CD4-positive, alpha-beta T cell (primary cell): ENCODE measurements at regions not wholly inside any gene's neighbourhood (a gene's known extent, or its start where the extent isn't known, plus 50 kb on each side); places are given as distances from the start of the nearest gene placed in this dataset.

Source experiments
- ATAC-seq: fragments of 200-7000 bp; cut with Tn5 transposase; one replicate; pipeline ENCODE4 v1.10.0; 2022; ENCODE audit warnings: mild to moderate bottlenecking; ENCODE audit not compliant: poor library complexity
- CTCF ChIA-PET: fragments of 350-600 bp; sonication (Branson Sonifier 250); formaldehyde crosslinking; loops from one replicate; lab custom pipeline; 2021; ENCODE audit warnings: antibody characterized with exemption, inconsistent platforms; lab: Charles Lee
- POLR2A ChIA-PET: fragments of 350-600 bp; sonication (Branson Sonifier 250); formaldehyde crosslinking; loops from one replicate; lab custom pipeline; 2021; ENCODE audit warnings: antibody characterized with exemption, inconsistent platforms; lab: Charles Lee
- DNase-seq, 14 experiments: peaks; one replicate each; pipeline ENCODE4 v3.0.0-alpha.2; 2013 to 2020; ENCODE audit warnings: mixed read lengths in 2 of 14
- H3K27ac ChIP-seq, 2 donors: one replicate each; pipeline versions ENCODE4 v1.5.1 to v1.7.0; 2013; ENCODE audit warnings: low read length in 2 of 2, low read depth in 1 of 2, mild to moderate bottlenecking in 1 of 2
- H3K27me3 ChIP-seq, 2 experiments: 1 replicate in 1 of 2; 2 replicates in 1 of 2; pipeline versions ENCODE4 v1.6.1 to v1.7.0; 2013; ENCODE audit warnings: low read length in 2 of 2, control low read depth in 1 of 2, mild to moderate bottlenecking in 1 of 2, moderate library complexity in 1 of 2; ENCODE audit not compliant: insufficient read depth in 2 of 2, control insufficient read depth in 1 of 2
- H3K36me3 ChIP-seq: one replicate; pipeline ENCODE4 v1.6.1; 2013; ENCODE audit warnings: low read length, control low read depth; ENCODE audit not compliant: insufficient read depth
- H3K4me1 ChIP-seq: one replicate; pipeline ENCODE4 v1.6.1; 2013; ENCODE audit warnings: low read length, control low read depth; ENCODE audit not compliant: insufficient read depth
- H3K4me3 ChIP-seq: one replicate; pipeline ENCODE4 v1.5.1; 2013; ENCODE audit warnings: mild to moderate bottlenecking, low read length, moderate library complexity
- H3K9me3 ChIP-seq, 2 experiments: 1 replicate in 1 of 2; 2 replicates in 1 of 2; pipeline versions ENCODE4 v1.6.1 to v1.7.0; 2013; ENCODE audit warnings: low read length in 2 of 2, mild to moderate bottlenecking in 2 of 2, control low read depth in 1 of 2, moderate library complexity in 1 of 2; ENCODE audit not compliant: control insufficient read depth in 1 of 2, insufficient read depth in 1 of 2
- H3K27ac Mint-ChIP-seq: one replicate; pipeline ENCODE4 v1.8.0; 2020; ENCODE audit warnings: mixed read lengths
- H3K27me3 Mint-ChIP-seq: one replicate; pipeline ENCODE4 v1.8.0; 2021; ENCODE audit warnings: mixed read lengths
- H3K36me3 Mint-ChIP-seq: one replicate; pipeline ENCODE4 v1.8.0; 2021; ENCODE audit warnings: low read depth, mixed read lengths
- H3K4me1 Mint-ChIP-seq: one replicate; pipeline ENCODE4 v1.8.0; 2021; ENCODE audit warnings: low read depth, mixed read lengths
- H3K4me3 Mint-ChIP-seq: one replicate; pipeline ENCODE4 v1.8.0; 2020; ENCODE audit warnings: mild to moderate bottlenecking, mixed read lengths
- H3K9me3 Mint-ChIP-seq: one replicate; pipeline ENCODE4 v1.8.0; 2020; ENCODE audit warnings: mixed read lengths
- intact Hi-C, 2 experiments: fragments of 100-400 bp; cut with DNase I in 1 of 2; cut with micrococcal nuclease in 1 of 2; formaldehyde crosslinking; loops; one replicate each; pipeline versions ENCODE4 v1.15.1 to v1.9.0; 2023 to 2025; cut with DNase I, micrococcal nuclease
- TF ChIP-seq, protein P1 (sequence below): fragments of 200-600 bp; IDR thresholded peaks from one replicate; pipeline ENCODE4 v1.8.0; 2022; ENCODE audit warnings: antibody characterized with exemption, mild to moderate bottlenecking

DNA sequence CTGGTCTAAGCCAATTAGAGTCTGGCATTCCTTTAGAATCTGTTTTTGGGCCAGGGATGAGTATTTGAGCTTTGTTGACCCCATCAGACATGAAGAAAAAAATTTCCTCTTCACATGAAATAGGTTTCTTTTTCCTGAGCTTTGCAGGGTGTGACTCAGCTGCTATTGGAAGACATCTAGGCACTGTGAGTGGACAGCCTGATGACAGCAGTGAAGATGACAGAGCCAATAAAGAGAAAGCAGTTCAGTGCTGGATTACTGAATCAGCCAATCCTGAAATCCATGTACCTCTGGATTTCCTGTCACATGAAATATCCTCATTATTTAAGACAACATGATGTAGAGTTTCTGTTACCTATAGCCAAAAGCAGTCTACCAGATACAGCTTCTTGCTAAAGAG, 51.3 kb upstream of the GRIA1 start:
- DNase-seq (no peak), ATAC-seq (no peak)
- no peaks in the 10 kb centered on the region for H3K9me3 ChIP-seq
- CTCF ChIA-PET: no interaction called here
- TF ChIP-seq, protein P1, sequence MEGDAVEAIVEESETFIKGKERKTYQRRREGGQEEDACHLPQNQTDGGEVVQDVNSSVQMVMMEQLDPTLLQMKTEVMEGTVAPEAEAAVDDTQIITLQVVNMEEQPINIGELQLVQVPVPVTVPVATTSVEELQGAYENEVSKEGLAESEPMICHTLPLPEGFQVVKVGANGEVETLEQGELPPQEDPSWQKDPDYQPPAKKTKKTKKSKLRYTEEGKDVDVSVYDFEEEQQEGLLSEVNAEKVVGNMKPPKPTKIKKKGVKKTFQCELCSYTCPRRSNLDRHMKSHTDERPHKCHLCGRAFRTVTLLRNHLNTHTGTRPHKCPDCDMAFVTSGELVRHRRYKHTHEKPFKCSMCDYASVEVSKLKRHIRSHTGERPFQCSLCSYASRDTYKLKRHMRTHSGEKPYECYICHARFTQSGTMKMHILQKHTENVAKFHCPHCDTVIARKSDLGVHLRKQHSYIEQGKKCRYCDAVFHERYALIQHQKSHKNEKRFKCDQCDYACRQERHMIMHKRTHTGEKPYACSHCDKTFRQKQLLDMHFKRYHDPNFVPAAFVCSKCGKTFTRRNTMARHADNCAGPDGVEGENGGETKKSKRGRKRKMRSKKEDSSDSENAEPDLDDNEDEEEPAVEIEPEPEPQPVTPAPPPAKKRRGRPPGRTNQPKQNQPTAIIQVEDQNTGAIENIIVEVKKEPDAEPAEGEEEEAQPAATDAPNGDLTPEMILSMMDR: no peak
- no peaks in the 10 kb centered on the region for H3K4me1 ChIP-seq
- POLR2A ChIA-PET: no interaction called here
- no peak overlapping the region for H3K27ac ChIP-seq
- no peaks in the 10 kb centered on the region for H3K27me3 ChIP-seq
- no peak overlapping the region for H3K4me3 ChIP-seq
- H3K27me3 Mint-ChIP-seq: no peaks in the 10 kb centered on the region
- no peaks in the 10 kb centered on the region for H3K36me3 ChIP-seq
- H3K36me3 Mint-ChIP-seq: no peaks in the 10 kb centered on the region
- H3K27ac Mint-ChIP-seq: no peak overlapping the region
- no peaks in the 10 kb centered on the region for H3K4me1 Mint-ChIP-seq
- no peaks in the 10 kb centered on the region for H3K9me3 Mint-ChIP-seq
- no peak overlapping the region for H3K4me3 Mint-ChIP-seq
- intact Hi-C loops: no loop called here
